ENCODE measurements at regions not wholly inside any gene's neighbourhood (a gene's known extent, or its start where the extent isn't known, plus 50 kb on each side); places are given as distances from the start of the nearest gene placed in this dataset.

DNA sequence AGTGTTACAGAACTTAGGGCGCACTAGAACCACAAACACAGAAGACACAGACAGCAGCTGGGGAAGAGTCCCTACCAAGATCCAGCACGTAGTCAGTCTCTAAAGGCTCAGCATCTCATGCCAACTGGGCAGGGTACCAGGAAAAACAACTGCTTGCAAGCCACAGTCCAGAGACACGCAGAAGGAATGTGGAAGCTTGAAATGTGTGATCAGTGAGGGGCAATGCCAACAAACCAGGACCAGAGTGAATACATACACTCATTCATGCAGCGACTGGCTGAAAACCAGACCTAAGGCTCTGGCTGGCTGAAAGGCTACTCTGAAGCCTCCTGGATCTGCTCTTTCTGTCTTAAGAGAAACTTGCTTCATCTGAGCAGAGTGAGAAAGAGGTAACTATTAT is 1484.8 kb downstream of the EFNB2 start (continued):
- TF ChIP-seq HDAC2 (IDR thresholded peaks at IDR 0.05; ENCODE audit: borderline replicate concordance in 1 of 2, low read depth in 2 of 2, low read length in 2 of 2), result no peak
- no peak for TF ChIP-seq CREB1 (IDR thresholded peaks at IDR 0.05)
- TF ChIP-seq EZH2 (IDR thresholded peaks at IDR 0.05; ENCODE audit: low read depth, low read length, severe bottlenecking), result no peak
- no peak for TF ChIP-seq KDM1A (IDR thresholded peaks at IDR 0.05; ENCODE audit: borderline replicate concordance, low read length)
- TF ChIP-seq CHD2 (IDR thresholded peaks at IDR 0.05; ENCODE audit: low read length), result no peak
- no peak for TF ChIP-seq HDAC6 (IDR thresholded peaks at IDR 0.05; ENCODE audit: low read depth, low read length)
